HepG2 (cell line): ENCODE measurements at regions not wholly inside any gene's neighbourhood (a gene's known extent, or its start where the extent isn't known, plus 50 kb on each side); places are given as distances from the start of the nearest gene placed in this dataset.

Experiments used
- ATAC-seq: fragments of 200-7000 bp; cut with Tn5 transposase; 3 replicates; pipeline ENCODE4 v1.9.1; 2020; ENCODE audit warnings: mild to moderate bottlenecking, moderate library complexity
- BruUV-seq: library from RNA; stranded (reverse); fragments of 400-500 nt; replicated peaks from 2 replicates; lab custom pipeline; 2021; lab: Mats Ljungman, UMichigan
- CTCF ChIA-PET: fragments of 300-600 bp; formaldehyde crosslinking; extraction: SDS; loops from one replicate; lab custom pipeline; 2021; ENCODE audit warnings: low total read pairs, inconsistent platforms, low intra/inter-chr PET ratio; lab: Yijun Ruan, JAX
- POLR2A ChIA-PET: fragments of 350-600 bp; sonication (Branson Sonifier 250); formaldehyde crosslinking; loops from one replicate; lab custom pipeline; 2020; ENCODE audit warnings: antibody characterized with exemption, inconsistent platforms; lab: Yijun Ruan, JAX
- DNase-seq: peaks from one replicate; pipeline ENCODE4 v3.0.0-alpha.2; 2015; ENCODE audit warnings: low spot score
- FAIRE-seq: peaks from 3 replicates; lab custom pipeline; 2011; peaks lifted over from hg19 to GRCh38; lab: Jason Lieb, UNC
- H2AFZ ChIP-seq: one replicate; pipeline ENCODE4 v1.6.1; 2011; ENCODE audit warnings: low read length, inconsistent platforms
- H3K27ac ChIP-seq: fragments of 300-600 bp; 3 replicates; pipeline ENCODE4 v1.8.0; 2011; ENCODE audit warnings: mixed run types, mild to moderate bottlenecking, mixed read lengths, low read length, inconsistent platforms; ENCODE audit not compliant: insufficient read depth; ENCODE audit errors: extremely low read length
- H3K27me3 ChIP-seq, 2 experiments: fragments of 200-600 bp in 1 of 2; 2 replicates in 1 of 2; 3 replicates in 1 of 2; pipeline versions ENCODE4 v1.6.0 to v1.8.0; 2011; ENCODE audit warnings: low read length in 2 of 2, mild to moderate bottlenecking in 2 of 2, moderate library complexity in 2 of 2, inconsistent platforms in 1 of 2; ENCODE audit not compliant: insufficient read depth in 2 of 2, control insufficient read depth in 1 of 2
- H3K36me3 ChIP-seq, 2 experiments: fragments of 200-600 bp in 1 of 2; replicated peaks in 1 of 2; 2 replicates in 1 of 2; 3 replicates in 1 of 2; pipeline versions ENCODE4 v1.5.1 to v1.8.0; 2011; ENCODE audit warnings: low read length in 2 of 2, inconsistent platforms in 1 of 2; ENCODE audit not compliant: insufficient read depth in 2 of 2, control insufficient read depth in 1 of 2
- H3K4me1 ChIP-seq: 2 replicates; pipeline ENCODE4 v1.5.1; 2012; ENCODE audit warnings: low read length, inconsistent platforms; ENCODE audit not compliant: insufficient read depth
- H3K4me2 ChIP-seq: 2 replicates; pipeline ENCODE4 v1.6.0; 2011; ENCODE audit warnings: low read depth, low read length, inconsistent platforms
- H3K4me3 ChIP-seq, 3 experiments: fragments of 200-600 bp in 1 of 3; sonication (generic), shearing (Covaris generic) in 1 of 3; replicated peaks in 1 of 3; 2 replicates each; pipeline ENCODE4 v1.5.1; 2011 to 2016; ENCODE audit warnings: low read length in 3 of 3, inconsistent platforms in 2 of 3, low read depth in 2 of 3, mild to moderate bottlenecking in 2 of 3, control low read depth in 1 of 3, mixed read lengths in 1 of 3; ENCODE audit not compliant: insufficient read depth in 1 of 3
- H3K79me2 ChIP-seq: one replicate; pipeline ENCODE4 v1.6.1; 2011; ENCODE audit warnings: low read length, inconsistent platforms; ENCODE audit not compliant: insufficient read depth
- H3K9ac ChIP-seq: 2 replicates; pipeline ENCODE4 v1.6.0; 2011; ENCODE audit warnings: mild to moderate bottlenecking, low read depth, low read length, inconsistent platforms; ENCODE audit not compliant: insufficient read depth
- H3K9me3 ChIP-seq: 2 replicates; pipeline ENCODE4 v1.5.1; 2012; ENCODE audit warnings: mild to moderate bottlenecking, low read length
- H4K20me1 ChIP-seq: 2 replicates; pipeline ENCODE4 v1.6.0; 2011; ENCODE audit warnings: inconsistent platforms, mild to moderate bottlenecking, low read length, moderate library complexity; ENCODE audit not compliant: insufficient read depth
- PAXIP1 ChIP-seq: sonication (generic); formaldehyde crosslinking; conservative IDR thresholded peaks from 2 replicates; pipeline ENCODE4 v1.4.0; 2020; ENCODE audit warnings: mild to moderate bottlenecking, missing genetic modification reagents, moderate library complexity
- WGBS: methylation state at CpG from one replicate; pipeline ENCODE4 v1.1.6; 2017; ENCODE audit warnings: low lambda C conversion rate; 5-methylcytosine and 5-hydroxymethylcytosine counted together
- in situ Hi-C: cut with HindIII; loops from 2 replicates; pipeline ENCODE4 v1.10.0; 2017; ENCODE audit warnings: low pct_unique_long_range_greater_than_20kb; ENCODE audit not compliant: extremely low pct_ligation_motif_present
- intact Hi-C: fragments of 100-400 bp; cut with micrococcal nuclease; formaldehyde crosslinking; loops from one replicate; pipeline ENCODE4 v1.10.0; 2022; ENCODE audit not compliant: unreplicated experiment
- TF ChIP-seq, protein P1 (sequence below): fragments of 450-650 bp; IDR thresholded peaks from 2 replicates; pipeline ENCODE4 v1.6.1; 2017; ENCODE audit warnings: mild to moderate bottlenecking

DNA sequence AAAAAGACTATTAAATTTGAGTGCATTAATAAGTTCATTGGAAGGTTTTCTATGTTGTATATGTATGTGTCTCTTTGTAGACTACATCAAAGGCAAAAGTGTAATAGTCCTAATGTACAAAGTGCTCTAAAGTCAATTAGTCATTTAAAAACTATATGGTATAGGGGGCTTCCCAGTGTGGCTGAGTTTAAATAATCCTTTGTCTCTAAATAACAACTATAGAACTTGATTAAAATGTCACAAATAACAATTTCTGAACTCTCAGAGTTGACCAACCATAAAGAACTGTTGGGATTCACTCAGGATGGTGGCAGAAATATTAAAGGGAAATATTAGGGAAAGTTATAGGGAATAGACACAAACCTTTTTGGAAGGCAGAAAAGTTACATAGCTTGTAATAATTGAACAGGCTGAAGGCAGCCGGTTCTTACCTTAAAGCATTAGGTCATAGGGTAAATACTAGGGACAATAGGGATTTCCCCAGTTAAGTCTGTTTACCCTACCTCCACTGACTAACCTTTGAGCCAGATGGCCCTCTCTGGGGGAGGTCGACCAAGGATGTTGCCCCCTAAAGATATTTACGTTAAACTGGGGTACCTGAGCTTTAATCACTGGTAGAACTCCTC is 1054.2 kb downstream of the ARAP2 start:
- no peak for DNase-seq
- H4K20me1 ChIP-seq = no peaks in the 10 kb centered on the region
- WGBS = 10% methylated on average over 2 of the region's 3 CpGs
- H3K36me3 ChIP-seq = no peaks in the 10 kb centered on the region
- intact Hi-C loops (no loop called here), in situ Hi-C loops (no loop called here)
- H3K4me3 ChIP-seq = no peak overlapping the region
- 0 out of 2 replicates have a peak, but pooled peaks have one; percentile 11 for TF ChIP-seq PAXIP1 (CRISPR knock-in tag)
- TF ChIP-seq, protein P1, sequence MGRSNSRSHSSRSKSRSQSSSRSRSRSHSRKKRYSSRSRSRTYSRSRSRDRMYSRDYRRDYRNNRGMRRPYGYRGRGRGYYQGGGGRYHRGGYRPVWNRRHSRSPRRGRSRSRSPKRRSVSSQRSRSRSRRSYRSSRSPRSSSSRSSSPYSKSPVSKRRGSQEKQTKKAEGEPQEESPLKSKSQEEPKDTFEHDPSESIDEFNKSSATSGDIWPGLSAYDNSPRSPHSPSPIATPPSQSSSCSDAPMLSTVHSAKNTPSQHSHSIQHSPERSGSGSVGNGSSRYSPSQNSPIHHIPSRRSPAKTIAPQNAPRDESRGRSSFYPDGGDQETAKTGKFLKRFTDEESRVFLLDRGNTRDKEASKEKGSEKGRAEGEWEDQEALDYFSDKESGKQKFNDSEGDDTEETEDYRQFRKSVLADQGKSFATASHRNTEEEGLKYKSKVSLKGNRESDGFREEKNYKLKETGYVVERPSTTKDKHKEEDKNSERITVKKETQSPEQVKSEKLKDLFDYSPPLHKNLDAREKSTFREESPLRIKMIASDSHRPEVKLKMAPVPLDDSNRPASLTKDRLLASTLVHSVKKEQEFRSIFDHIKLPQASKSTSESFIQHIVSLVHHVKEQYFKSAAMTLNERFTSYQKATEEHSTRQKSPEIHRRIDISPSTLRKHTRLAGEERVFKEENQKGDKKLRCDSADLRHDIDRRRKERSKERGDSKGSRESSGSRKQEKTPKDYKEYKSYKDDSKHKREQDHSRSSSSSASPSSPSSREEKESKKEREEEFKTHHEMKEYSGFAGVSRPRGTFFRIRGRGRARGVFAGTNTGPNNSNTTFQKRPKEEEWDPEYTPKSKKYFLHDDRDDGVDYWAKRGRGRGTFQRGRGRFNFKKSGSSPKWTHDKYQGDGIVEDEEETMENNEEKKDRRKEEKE = no peak
- no peaks in the 10 kb centered on the region for H3K79me2 ChIP-seq
- no peak for FAIRE-seq
- H3K27ac ChIP-seq = no peak overlapping the region
- no peak overlapping the region for H3K9ac ChIP-seq
- no peak overlapping the region for H2AFZ ChIP-seq
- ChIA-PET POLR2A (no interaction called here), CTCF (no interaction called here)
- no peak overlapping the region for H3K4me2 ChIP-seq
- H3K27me3 ChIP-seq = no peaks in the 10 kb centered on the region
- ATAC-seq = no peak
- no peaks in the 10 kb centered on the region for H3K9me3 ChIP-seq
- no TSS peak for BruUV-seq
- H3K4me1 ChIP-seq = peaks cover 7% of the 10 kb centered on the region; the same call in 1 of the 2 replicates
